Gastroesophageal sphincter (tissue), 4 donors: ENCODE measurements at regions not wholly inside any gene's neighbourhood (a gene's known extent, or its start where the extent isn't known, plus 50 kb on each side); places are given as distances from the start of the nearest gene placed in this dataset.

Source experiments
- ATAC-seq: fragments of 150-250 bp; one replicate; pipeline ENCODE4 v1.9.1; 2016; ENCODE audit warnings: mild to moderate bottlenecking, moderate library complexity
- H3K27ac ChIP-seq, 4 donors: fragments of 200-600 bp; sonication (generic) in 3 of 4; 1 replicate in 3 of 4; 2 replicates in 1 of 4; pipeline ENCODE4 v1.5.1; 2016 to 2019
- H3K27me3 ChIP-seq: fragments of 200-600 bp; sonication (generic); one replicate; pipeline ENCODE4 v1.5.1; 2019
- H3K36me3 ChIP-seq, 2 donors: fragments of 200-600 bp; sonication (generic); one replicate each; pipeline ENCODE4 v1.5.1; 2019; ENCODE audit warnings: control low read depth in 1 of 2
- H3K4me1 ChIP-seq, 3 donors: fragments of 200-600 bp; sonication (generic); 1 replicate in 2 of 3; 2 replicates in 1 of 3; pipeline ENCODE4 v1.5.1; 2016 to 2019; ENCODE audit warnings: control low read depth in 2 of 3
- H3K4me3 ChIP-seq, 2 donors: fragments of 200-600 bp; sonication (generic); one replicate each; pipeline ENCODE4 v1.5.1; 2019; ENCODE audit warnings: mild to moderate bottlenecking in 1 of 2, moderate library complexity in 1 of 2
- H3K9me3 ChIP-seq, 3 donors: fragments of 200-600 bp; sonication (generic); one replicate each; pipeline ENCODE4 v1.5.1; 2017 to 2019; ENCODE audit warnings: control low read depth in 2 of 3
- CTCF ChIP-seq, 4 experiments: fragments of 200-600 bp in 2 of 4; fragments of 450-650 bp in 2 of 4; sonication (generic) in 1 of 4; IDR thresholded peaks; one replicate each; pipeline ENCODE4 v1.5.1; 2017 to 2019; ENCODE audit warnings: antibody characterized with exemption in 4 of 4, mild to moderate bottlenecking in 2 of 4, moderate library complexity in 2 of 4
- EP300 ChIP-seq: sonication (generic); formaldehyde crosslinking; IDR thresholded peaks from one replicate; pipeline ENCODE4 v1.6.1; 2017; ENCODE audit warnings: antibody characterized with exemption, mild to moderate bottlenecking
- POLR2A ChIP-seq, 2 donors: fragments of 450-650 bp; IDR thresholded peaks; one replicate each; pipeline ENCODE4 v1.6.1; 2017; ENCODE audit warnings: antibody characterized with exemption in 2 of 2, mild to moderate bottlenecking in 2 of 2, moderate library complexity in 1 of 2
- POLR2AphosphoS5 ChIP-seq: sonication (generic); formaldehyde crosslinking; IDR thresholded peaks from one replicate; pipeline ENCODE4 v1.6.1; 2017; ENCODE audit warnings: antibody characterized with exemption
- WGBS, 2 donors: methylation state at CpG; one replicate each; pipeline ENCODE4 v1.1.5; 2018; ENCODE audit warnings: low coverage in 1 of 2; 5-methylcytosine and 5-hydroxymethylcytosine counted together

DNA sequence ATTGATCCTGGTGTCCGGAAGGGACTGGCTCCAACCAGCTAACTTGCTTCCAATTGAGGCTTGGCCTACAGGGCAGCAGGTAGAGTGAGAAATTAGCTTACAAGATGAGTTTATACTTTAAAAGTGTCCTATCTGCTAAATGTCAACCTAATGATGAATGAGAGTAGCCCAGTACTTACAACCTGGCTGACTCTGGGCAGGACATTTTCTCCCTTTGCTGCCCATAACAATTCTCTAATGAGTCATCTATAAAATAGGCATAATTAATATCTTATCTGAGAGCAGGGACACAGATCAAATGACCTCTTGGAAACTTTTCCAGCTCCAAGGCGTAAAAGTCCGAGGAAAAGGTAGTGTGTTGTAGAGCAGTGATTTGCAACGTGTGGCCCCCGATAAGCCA lies 398.4 kb upstream of the BOD1L1 start:
- no peaks in the 10 kb centered on the region for H3K4me1 ChIP-seq
- H3K36me3 ChIP-seq: no peaks in the 10 kb centered on the region
- no peak for TF ChIP-seq POLR2AphosphoS5
- TF ChIP-seq POLR2A (IDR thresholded peaks at IDR 0.05): no peak
- no peak for TF ChIP-seq CTCF (IDR thresholded peaks at IDR 0.05)
- no peak for TF ChIP-seq EP300
- H3K27me3 ChIP-seq: no peaks in the 10 kb centered on the region
- no peaks in the 10 kb centered on the region for H3K9me3 ChIP-seq
- ATAC-seq: no peak
- no peak overlapping the region for H3K4me3 ChIP-seq
- WGBS, 2 donors: 54 to 86% methylated on average over 4 to 5 of the region's 5 CpGs
- no peak overlapping the region for H3K27ac ChIP-seq

DNA sequence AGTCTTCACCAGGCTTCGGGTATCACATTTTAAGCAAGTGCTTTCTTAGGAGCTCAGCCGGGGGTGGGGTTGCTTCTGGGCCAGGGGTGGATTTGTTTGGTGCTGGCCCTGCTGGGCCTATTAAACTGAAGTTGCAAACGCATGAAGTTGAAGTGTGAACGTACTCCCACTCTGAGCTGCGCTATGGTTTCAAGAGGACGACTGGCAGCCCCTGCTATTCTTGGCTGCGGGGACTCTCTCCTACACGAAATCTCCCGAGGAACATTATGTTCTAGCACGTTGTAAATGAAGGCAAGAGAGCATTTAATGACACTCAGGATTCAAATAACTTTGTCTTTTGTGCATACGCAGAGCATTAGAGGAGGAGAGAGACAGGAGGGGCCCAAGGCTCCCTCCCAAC lies 401.3 kb upstream of the BOD1L1 start:
- TF ChIP-seq CTCF (IDR thresholded peaks at IDR 0.05): no peak
- TF ChIP-seq POLR2AphosphoS5: no peak
- no peak for TF ChIP-seq EP300
- Histone ChIP-seq H3K9me3 (no peaks in the 10 kb centered on the region), H3K27me3 (no peaks in the 10 kb centered on the region), H3K4me1 (no peaks in the 10 kb centered on the region), H3K27ac (no peak overlapping the region), H3K36me3 (no peaks in the 10 kb centered on the region), H3K4me3 (no peak overlapping the region)
- 68 to 69% methylated on average over 5 to 8 of the region's 11 CpGs for WGBS, 2 donors
- no peak for ATAC-seq

DNA sequence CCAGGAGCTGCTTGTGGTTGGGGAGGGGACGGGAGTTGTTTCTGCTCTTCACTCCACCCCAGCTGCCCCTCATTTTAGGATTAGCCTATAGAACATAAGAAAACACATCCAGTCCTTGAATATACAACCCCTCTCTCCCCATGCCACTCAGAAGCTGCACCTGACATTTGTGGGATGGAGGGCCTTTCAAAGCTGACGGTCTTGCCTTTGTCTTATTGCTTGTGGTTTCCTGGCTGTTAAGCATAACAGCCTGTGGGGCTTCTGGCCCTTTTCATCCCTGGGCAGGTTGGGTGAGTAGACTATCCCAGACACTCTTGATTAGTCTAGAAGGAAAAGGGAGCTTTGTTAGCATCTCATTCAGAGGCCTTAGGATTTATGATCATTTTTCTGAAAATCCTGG lies 407.6 kb upstream of the BOD1L1 start:
- Histone ChIP-seq H3K36me3 (no peaks in the 10 kb centered on the region), H3K9me3 (no peaks in the 10 kb centered on the region), H3K27me3 (no peaks in the 10 kb centered on the region), H3K4me3 (no peak overlapping the region), H3K4me1 (no peaks in the 10 kb centered on the region), H3K27ac (no peak overlapping the region)
- no peak for ATAC-seq
- 45 to 72% methylated on average over 2 of the region's 2 CpGs for WGBS, 2 donors
- TF ChIP-seq POLR2A (IDR thresholded peaks at IDR 0.05) (no peak), CTCF (IDR thresholded peaks at IDR 0.05) (no peak), POLR2AphosphoS5 (no peak), EP300 (no peak)

DNA sequence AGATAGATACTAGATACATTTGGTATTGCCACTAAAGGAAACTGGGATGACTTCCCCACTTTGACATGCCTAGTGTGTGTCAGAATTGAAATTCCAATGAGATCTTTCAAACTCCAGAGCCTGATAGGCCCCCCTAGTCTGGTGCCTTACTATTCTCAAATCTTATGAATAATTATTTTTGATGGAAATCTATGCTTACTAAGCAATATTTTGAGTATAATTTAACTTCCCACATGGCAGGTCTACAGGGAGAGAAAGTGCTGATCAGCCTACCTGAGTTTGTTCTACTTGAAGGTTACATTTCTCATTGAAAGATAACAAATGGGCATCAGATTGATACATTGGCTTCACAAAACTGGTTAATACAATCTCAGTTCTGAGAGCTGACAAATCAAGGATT lies 415.7 kb upstream of the BOD1L1 start:
- Histone ChIP-seq H3K4me3 (no peak overlapping the region), H3K36me3 (no peaks in the 10 kb centered on the region), H3K27me3 (no peaks in the 10 kb centered on the region), H3K4me1 (no peaks in the 10 kb centered on the region), H3K27ac (no peak overlapping the region), H3K9me3 (no peaks in the 10 kb centered on the region)
- TF ChIP-seq POLR2A (IDR thresholded peaks at IDR 0.05) (no peak), POLR2AphosphoS5 (no peak), EP300 (no peak), CTCF (IDR thresholded peaks at IDR 0.05) (no peak)
- ATAC-seq: no peak

- Histone ChIP-seq H3K4me3 (no peak overlapping the region), H3K9me3 (no peaks in the 10 kb centered on the region), H3K27me3 (no peaks in the 10 kb centered on the region), H3K27ac (no peak overlapping the region), H3K36me3 (no peaks in the 10 kb centered on the region), H3K4me1 (no peaks in the 10 kb centered on the region)
- no peak for ATAC-seq
- TF ChIP-seq POLR2AphosphoS5 (no peak), CTCF (IDR thresholded peaks at IDR 0.05) (no peak), EP300 (no peak), POLR2A (IDR thresholded peaks at IDR 0.05) (no peak)
These were observed 419.1 kb upstream of the BOD1L1 start for GRCh38 chr4:14046642-14047041.
